NCI-H146 (cell line): ENCODE measurements at regions not wholly inside any gene's neighbourhood (a gene's known extent, or its start where the extent isn't known, plus 50 kb on each side); places are given as distances from the start of the nearest gene placed in this dataset.

Experiments
- DNase-seq: peaks from one replicate; lab custom pipeline; 2025; lab: John Stamatoyannopoulos, UW

DNA sequence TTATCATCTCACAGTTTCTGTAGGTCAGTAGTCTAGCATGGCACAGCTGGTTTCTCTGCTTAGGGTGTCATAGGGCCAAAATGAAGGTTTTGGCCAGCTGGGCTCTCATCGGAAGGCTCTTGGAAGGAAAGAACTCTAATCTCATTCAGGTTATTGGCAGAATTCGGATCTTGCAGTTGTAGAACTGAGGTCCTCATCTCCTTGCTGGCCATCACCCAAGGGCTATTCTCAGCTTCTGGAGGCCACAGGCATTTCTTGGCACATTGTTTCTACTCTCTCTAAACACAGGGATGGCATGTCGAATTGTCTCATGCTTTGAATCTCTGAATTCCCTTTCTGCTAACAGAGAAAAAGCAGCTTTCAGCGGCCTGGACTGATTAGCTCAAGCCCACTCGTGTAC, 258.0 kb upstream of the SMARCA2 start:
- DNase-seq: no peak

DNA sequence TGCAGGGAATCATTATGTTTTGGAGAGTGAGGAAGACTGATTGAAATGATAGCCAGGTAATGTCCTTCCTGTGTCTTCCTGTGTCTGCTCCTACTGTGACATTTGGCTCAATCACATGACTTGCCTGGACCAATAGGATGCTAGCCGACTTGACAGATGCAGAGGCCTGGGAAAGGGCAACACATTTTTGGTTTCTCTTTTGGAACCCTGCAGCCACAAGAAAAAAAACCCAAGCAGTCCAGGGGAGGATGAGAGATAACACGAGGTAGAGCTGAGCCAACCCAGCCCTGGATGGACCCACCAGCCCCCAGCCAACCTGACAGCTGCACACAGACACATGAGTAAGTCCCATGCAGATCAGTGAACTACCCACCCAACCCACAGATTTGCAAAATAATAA, 256.1 kb upstream of the SMARCA2 start:
- no peak for DNase-seq

DNA sequence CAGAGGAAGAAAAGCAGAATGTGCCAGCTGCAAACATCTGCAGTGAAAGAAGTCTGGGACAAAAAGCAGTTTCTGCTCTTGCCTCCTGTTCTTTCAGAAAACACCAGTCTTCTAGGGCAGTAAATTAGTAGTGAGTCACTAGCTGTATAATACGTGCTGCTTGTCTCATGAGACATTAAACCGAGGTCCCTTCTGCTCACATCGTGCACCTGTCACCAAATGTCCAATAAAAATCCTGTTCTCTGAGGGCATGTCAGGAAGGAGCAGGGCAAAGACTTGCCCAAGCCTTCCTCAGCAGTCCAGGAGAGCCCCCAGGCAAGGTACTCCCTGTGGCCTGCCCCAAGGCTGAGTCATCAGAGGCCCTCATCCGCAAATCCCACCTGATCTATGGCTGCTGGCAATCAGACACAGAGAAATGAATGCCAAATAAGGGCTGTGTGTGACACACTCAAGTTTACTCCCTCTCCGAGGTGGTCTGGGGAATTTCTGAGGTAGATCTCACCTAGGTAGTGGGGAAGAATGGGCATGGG, 255.3 kb upstream of the SMARCA2 start:
- no peak for DNase-seq

DNA sequence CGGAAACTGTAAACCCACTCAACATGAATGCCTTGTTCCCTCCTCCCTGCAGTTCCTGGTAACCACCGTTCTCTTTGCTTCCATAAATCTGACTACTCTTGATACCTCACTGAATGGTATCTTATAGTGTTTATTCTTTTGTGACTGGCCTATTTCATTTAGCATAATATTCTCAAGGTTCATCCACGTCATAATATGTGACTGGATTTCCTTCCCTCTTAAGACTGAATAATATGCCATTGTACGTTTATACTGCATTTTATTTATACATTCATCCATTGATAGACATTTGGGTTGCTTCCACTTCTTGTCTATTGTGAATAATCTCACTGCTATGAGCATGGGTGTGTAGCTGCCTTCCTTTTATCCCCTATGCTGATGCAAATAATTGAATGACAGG, 253.3 kb upstream of the SMARCA2 start:
- DNase-seq: no peak

DNA sequence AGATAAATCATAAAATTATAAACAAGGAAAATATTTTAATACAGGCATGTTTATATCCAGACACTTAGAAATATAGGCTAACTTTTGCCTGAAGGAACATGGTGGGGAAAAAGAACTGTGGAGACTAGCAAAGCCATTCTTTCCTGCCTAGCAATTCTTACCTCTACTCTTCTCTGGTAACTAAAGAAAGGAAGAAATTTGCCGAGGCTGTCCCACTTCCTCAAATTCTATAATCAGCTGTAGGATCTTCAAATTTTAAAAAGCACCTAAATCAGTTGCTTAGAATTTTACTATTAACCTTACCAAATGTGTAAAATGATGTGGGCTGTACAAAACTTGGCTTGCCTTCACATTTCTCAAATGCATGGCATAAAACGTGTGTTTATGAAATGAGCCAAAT, 249.1 kb upstream of the SMARCA2 start:
- no peak for DNase-seq

DNA sequence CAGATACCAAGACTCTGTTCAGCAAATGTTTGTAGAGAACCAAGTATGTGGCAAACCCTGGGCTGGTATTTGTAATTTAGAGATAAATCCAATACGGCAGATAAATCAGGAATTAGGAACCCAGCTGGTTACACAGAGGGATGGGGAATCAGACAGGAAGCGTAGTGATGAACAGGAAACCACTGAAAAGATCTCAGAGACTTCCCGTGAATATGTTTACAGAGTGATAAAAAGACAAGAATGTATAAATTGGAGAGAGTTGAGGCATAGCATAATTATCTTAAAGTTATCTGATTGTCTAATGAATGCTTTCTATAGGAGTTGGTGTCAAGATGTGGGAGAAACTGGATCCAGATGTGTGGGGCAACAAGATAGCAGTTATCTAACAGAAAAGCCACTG, 246.6 kb upstream of the SMARCA2 start:
- DNase-seq: no peak

DNA sequence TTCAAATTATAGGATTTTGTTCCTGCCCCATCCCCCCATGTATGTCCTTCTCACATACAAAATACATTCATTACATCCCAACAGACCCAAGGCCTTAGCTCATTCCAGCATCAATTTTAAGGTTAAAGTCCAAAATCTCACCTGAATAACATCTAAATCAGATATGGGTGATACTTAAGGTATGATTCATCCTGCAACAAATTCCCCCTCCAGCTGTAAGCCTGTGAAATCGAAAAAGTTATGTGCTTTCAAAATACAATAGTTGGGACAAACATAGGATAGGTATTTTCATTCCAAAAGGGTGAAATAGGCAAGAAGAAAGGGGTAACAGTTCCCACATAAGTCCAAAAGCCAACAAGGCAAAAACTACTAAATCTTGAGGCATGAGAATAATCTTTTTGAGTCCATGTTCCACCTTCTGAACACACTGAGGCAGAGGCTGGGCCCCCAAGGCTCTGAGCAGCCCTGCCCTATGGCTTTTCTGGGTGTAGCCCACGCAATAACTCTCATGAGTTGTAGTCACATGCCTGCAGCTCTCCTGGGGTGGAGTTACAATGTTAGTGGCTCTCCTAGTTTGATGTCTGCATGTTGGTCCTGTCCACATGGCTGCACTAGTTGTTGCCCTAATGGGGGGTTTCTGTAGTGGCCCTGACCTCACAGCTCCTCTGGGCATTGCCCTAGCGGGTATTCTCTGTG, 243.9 kb upstream of the SMARCA2 start:
- DNase-seq: no peak

DNA sequence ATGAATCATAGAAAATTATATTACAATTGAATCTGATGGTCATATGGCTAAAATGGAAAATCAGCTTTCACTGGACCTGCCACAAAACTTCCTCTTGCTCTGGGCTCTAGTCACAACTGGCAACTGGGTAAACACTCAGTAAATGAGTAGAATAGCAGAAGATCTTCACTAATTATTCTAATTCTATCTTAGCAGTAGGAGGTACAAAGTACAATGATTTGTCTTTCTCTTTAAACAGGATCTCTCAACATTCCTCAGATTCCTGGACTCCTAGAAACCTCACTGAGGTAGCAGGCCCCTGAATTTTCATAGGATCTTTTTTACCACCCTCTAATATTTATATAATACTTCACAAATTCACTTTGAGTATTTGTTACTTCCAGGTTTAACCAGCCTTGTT, 239.9 kb upstream of the SMARCA2 start:
- no peak for DNase-seq

DNA sequence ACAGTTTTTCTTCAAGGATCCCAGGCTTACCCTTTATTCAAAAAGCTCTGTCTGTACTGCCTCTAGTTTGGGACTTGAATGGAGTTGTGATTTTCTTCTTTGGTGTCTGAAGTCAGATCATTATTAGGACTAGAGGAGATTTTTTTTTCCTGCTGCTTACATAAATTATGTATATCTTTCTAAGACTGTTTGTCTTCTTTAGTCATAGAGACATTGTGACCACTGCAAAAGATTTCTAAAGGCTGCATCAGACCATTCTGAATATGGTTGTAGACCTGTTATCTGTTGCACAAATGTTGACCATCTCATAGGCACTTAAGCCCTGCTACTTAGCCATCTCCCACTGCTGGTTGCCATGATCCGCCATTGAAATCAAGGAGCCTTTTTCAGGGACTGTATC, 238.5 kb upstream of the SMARCA2 start:
- no peak for DNase-seq

DNA sequence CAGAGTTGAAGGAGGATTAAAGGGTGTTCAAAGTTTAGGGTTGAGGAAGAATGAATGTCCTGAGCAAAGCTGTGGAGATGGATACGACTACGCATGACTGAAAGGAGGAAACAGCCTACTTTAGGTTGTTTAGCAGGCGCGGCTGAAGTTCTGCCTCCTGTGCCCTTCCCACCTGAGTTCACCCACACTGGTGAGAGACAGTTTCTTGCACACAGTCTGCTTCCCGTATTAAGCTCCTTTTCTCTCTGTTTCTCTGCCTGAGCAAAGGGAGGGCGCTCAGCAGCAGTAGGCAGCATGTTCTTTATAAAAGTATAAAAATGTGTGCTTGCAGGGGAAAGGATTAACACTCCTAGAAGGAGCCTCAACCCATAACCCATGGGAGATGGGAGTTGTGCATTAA, 224.0 kb upstream of the SMARCA2 start:
- no peak for DNase-seq

DNA sequence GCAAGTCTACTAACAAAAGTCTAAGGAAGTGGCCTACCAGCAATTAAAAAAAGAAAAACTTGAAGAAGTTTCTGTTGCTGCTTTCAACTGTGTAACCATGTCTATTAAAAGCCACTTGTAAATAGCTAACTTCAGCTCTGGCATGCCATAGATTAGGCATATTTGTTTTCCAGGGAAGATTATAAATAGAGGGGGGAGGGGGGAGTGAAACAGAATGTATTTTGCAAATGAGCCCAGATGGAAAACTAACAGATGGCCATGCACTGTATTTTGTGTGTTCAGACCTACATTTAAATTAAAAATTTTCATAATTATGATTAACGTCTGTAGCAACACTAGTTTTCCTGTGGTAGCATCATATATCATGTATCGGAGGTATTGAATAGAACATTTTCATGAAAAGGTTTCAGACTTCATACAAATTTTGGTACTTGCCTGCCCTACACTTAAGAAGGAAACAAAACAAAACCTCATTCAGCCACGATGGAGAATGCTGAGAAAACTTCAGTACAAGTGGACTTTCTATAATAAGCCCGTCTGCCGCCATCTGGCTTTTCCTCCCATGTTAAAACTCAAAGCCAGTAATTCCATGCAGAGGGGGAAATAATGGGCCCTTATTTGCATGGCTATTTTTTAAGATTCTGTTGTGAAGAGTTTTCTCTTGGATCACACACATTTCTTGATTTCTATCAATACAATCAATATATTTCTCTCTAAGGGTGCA, 220.4 kb upstream of the SMARCA2 start:
- DNase-seq: no peak

DNA sequence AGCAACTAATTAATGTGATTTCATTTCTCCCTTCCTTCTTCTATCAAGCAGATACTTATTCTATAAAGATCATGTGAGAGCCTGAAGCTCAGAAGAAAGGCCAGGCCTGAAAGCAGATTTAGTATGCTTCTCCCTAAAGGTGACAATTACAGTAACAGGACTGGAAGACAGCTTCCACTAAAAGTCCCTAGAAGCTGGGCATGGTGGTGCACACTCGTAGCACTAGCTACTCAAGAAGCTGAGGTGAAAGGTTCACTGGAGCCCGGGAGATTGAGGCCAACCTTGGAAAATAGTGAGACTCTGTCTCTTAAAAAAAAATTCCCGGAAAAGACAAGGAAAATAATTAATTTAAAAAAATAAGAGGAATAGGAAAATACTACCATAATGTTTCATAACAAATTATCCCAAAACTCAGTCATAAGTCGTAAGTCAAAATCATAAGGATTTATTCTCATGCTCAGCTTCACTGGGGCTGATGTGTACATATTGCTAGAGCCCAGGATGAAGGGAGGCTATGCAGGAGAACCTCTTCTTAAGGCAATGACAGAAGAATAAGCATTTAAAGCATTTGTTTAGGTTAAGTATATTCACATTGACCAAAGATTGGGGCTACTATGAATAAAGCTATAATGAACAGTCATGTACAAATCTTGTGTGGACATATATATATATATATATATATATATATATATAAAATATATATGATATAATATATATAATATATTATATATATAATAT, 210.8 kb upstream of the SMARCA2 start:
- no peak for DNase-seq

DNA sequence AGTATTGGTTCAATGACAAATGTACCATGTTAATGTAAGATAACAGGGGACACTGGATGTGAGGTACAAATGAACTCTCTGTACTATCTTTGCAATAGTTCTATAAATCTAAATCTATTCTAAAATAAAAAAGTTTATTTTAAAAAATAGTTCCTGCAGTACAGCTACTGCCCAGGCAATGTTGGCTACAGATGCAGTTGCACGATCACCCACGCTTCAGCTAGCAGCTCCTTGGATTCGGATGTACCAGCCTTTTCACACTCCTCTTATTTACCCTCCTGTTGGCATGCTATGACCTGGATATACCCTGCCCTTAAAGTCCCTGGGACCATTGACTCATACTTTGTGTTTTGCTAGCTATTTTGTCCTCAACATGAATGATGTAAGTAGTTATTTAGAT, 185.4 kb upstream of the SMARCA2 start:
- DNase-seq: no peak

DNA sequence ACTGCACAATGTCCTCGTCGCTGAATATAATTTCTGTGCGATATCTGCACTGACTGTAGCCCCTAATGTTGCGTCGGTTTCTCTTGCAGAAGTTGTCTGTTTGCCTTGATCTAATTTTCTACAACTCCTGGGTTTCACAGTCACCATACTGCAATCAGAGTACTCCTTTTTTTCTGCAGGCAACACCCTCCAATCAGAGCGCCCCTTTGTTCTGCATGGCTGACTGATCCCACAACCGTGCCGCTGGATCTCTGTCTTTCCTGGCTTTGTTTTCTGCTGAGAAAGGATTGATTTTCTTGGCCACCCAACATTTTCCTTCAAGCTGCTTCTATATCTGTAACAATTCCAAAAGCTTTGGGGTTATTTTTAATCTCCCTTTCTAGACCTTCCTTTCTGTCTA, 182.2 kb upstream of the SMARCA2 start:
- DNase-seq: no peak

DNA sequence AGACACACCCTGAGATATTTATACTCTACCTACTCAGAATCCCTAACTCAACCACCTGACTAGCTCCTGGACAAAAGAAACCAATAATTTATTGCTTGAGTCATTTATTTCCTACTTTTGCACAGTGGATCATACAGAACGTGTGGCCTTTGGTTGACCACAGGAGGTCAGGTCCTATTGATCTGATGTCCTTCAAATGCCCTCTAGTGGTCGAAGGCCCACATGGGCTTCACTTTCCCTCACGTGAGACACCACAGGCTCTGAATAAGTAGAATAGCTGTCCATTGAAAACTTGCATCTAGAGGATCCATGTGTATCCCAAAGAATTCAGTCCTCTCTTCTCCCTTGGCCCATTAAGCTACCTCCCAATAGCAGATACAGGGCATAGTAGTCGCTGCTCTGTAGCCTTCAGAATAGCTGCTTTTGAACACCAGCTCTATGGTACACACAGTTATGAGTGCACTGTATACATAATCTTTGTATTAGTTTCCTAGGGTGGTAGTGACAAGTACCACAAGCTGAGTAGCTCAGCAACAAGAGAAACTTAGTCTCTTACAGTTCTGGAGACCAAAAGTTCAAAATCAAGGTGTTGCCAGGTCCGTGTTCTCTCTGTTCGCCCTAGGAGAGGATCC, 177.6 kb upstream of the SMARCA2 start:
- DNase-seq: peak; percentile 39

DNA sequence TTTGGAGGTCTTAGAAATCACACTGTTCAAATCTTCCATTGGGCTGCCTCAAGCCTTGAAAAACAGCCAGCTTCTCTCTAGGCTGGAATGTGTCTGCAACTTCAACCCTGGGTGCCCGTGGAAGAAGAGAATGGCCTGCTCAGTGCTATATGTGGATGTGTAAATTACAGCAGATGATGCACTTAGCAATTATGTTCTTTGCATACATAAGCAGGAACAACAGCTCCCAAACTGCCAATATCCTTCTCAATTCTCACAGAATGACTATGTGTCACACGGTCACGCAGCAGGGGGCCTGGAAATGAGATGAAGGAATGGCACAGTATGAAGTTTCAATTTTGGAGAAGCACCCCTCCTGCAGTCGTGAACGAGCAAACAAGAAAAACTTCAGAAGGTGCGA, 175.2 kb upstream of the SMARCA2 start:
- DNase-seq: no peak

DNA sequence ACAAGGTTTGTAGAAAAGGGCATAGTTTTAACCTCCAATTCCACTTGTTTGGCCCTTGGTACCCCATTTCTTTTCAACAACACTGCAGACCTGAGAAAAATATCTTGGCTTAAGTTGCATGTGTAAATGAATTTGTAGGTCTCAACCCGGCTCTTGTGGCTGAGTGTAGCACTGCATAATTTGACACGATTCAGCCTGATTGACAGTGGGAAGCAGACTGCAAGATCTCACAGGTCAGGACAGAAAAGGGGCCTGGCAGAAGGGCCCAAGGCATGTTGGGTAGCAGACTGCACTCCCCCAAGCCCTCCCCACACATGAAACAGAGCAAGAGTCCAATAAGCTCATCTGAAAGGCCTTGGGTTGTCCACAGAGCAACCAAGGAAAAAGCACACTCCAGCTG, 169.7 kb upstream of the SMARCA2 start:
- DNase-seq: no peak

DNA sequence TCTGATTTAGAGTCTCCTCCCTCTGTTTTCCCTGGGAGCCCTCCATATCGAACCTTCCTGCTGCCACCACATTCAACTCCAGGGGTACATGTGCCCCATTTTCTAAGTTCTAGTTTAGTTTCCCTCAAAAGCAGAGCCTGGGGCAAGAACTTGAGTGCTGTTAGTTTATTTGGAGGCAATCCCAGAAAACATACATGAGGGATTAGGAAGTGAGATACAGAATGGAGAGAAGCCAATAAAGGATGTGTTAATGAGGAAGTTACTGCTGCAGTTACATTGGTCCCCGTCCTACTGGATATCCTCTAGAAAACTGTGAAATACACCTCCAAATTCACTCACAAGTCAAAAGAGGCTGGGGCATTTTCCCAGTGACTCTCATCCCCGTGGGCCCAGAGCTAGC, 159.4 kb upstream of the SMARCA2 start:
- no peak for DNase-seq

DNA sequence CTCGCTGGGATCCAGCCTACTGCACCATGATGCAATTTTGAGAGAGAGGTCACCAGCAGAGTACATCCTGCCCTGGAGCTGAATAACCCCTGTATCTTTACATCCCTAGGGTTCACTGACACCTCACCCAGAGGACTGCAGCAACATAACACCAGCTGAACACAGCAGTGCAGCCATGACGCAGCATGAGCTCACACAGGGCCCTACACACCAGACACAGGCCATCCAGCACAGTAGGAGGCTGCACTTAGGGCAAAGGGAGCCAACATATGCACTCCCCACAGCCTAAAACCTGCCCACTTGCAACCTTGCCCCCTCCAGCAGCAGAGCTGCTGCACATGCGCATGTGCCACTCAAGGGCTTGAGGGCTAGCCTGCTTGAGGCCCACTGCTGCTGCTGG, 157.3 kb upstream of the SMARCA2 start:
- DNase-seq: no peak

DNA sequence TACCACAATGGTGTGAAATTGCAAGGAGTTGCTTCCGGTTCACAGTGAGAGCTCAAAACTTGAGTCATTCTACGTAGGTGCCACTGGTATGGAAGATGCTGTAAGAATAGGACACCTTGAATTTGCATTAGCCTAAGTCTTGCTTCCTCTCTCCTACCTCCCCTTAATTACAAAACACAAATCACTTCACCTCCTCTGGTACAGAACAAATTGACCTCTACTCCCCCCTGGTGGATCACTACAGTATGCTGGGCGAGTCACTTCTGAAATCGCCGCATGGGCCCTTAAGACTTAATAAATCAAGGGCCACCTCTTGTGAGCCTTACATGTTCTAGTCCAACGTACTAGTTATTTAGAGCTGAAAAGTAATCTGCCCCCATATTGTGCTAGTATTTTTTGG, 145.3 kb upstream of the SMARCA2 start:
- DNase-seq: no peak

DNA sequence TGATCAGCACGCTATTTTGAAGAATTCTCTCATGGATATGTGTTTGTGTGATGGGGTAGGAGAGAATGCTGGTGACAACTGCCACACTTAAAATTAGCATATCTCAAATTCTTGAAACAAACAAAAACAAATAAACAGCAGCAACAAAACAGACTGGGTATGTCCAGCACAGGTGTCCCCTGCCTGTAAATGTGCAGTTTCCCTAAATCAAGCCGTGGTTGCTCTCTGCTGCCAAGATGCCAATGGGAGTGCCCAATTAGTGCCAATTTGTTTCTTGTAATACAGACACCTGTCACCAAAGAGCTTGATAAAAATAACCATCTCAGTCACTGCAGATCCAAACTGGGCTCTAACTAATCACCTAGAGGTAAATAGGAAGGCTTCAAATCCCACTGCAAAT, 144.2 kb upstream of the SMARCA2 start:
- DNase-seq: no peak

DNA sequence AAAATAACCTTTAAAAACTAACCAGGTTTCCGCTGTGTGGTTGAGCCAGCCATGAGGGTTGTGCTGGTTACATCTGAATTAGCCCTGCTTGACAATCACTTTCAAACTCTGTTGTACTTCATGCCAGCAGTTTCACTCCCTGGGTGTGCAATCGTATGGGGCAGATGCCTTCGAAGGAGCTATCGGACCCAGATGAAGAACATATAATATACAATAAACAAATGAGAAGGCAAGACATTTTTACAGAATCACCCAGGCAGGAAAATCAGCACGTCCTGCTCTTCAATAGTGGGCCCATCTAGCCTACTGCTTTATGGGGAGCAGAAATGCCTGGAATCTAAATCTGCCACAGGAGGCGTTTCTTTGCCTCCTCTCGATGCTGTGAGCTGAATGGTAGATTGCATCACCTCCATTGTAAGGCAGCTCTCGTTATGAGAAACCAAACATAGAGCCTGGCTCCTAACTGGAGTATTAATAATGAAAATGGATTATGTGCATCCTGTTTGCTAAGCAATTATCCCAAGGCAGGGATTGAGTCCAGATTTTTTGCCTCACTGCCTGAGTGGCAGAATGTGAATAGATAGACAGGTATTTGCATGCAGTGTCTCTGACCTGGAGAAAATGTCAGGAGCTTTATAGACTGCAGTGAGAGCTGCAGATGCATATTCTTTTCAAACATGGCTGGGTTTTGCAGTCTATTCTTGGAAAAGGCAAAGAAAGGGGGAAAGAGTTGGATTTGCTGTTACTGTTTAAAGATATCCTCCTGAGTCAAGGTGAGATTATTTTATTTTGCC, 143.3 kb upstream of the SMARCA2 start:
- peak; percentile 33 for DNase-seq
